Left ventricle myocardium inferior (tissue), 1 donor: ENCODE measurements at regions not wholly inside any gene's neighbourhood (a gene's known extent, or its start where the extent isn't known, plus 50 kb on each side); places are given as distances from the start of the nearest gene placed in this dataset.

Experiments
- DNase-seq: peaks from one replicate; pipeline ENCODE4 v3.0.0-alpha.2; 2020
- H3K27ac ChIP-seq: fragments of 200-600 bp; replicated peaks from 2 replicates; pipeline ENCODE4 v1.8.0; 2021
- H3K27me3 ChIP-seq: fragments of 200-600 bp; 2 replicates; pipeline ENCODE4 v1.8.0; 2021; ENCODE audit warnings: low read depth
- H3K36me3 ChIP-seq: fragments of 200-600 bp; 2 replicates; pipeline ENCODE4 v1.8.0; 2021
- H3K4me1 ChIP-seq: fragments of 200-600 bp; 2 replicates; pipeline ENCODE4 v1.8.0; 2021
- H3K4me3 ChIP-seq: fragments of 200-600 bp; 2 replicates; pipeline ENCODE4 v1.8.0; 2021; ENCODE audit warnings: mild to moderate bottlenecking, moderate library complexity
- H3K9me3 ChIP-seq: fragments of 200-600 bp; replicated peaks from 2 replicates; pipeline ENCODE4 v1.8.0; 2021
- CTCF ChIP-seq: fragments of 200-600 bp; IDR thresholded peaks from 2 replicates; pipeline ENCODE4 v1.8.0; 2021; ENCODE audit warnings: antibody characterized with exemption, mild to moderate bottlenecking, borderline replicate concordance
- intact Hi-C: fragments of 100-400 bp; cut with micrococcal nuclease; formaldehyde crosslinking; loops from one replicate; pipeline ENCODE4 v1.11.0; 2022
- donor health status: DM: no; HTN: yes; CAD: no; lungs with severe emphysema.

DNA sequence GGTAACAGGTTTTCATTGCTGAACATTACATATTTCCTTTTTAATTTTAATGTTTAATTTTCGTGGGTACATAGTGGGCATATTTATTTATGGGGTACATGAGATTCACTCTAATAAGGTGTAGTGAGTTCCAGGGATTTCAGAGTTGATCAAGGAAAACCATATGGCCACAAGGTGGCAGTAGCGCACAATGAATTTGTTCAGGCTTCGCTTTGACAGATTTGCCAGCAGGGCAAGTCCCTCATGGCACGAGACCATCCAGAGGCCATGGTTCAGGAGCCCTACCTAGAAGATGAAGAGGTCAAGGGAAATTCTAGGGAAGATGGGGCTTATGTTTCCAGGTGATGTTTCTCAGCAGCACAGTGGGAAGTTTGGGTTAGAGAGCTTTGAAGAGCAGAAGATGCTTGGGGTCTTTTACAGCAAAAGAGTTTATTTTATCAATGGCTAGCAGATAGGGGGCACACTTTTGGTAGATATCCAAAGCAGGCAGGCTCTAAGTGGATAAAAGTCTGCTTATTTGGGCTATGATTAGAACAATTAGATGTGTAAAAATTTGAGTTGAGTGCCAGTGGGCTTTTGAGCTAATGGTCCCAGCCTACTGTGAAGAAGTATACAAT is 1004.4 kb downstream of the AACS start:
- Histone ChIP-seq H3K9me3 (peaks cover 38% of the 10 kb centered on the region), H3K4me3 (no peak overlapping the region), H3K27ac (no peak overlapping the region), H3K4me1 (no peaks in the 10 kb centered on the region), H3K27me3 (peaks cover 7% of the 10 kb centered on the region), H3K36me3 (no peaks in the 10 kb centered on the region)
- intact Hi-C loops, result no loop called here
- DNase-seq, result no peak
- peak; percentile 57 for TF ChIP-seq CTCF

- Histone ChIP-seq H3K27ac (no peak overlapping the region), H3K9me3 (peaks cover 3% of the 10 kb centered on the region), H3K4me1 (peaks cover 6% of the 10 kb centered on the region), H3K4me3 (no peak overlapping the region), H3K27me3 (peaks cover 6% of the 10 kb centered on the region), H3K36me3 (no peaks in the 10 kb centered on the region)
- DNase-seq, result no peak
- intact Hi-C loops, result no loop called here
- no peak for TF ChIP-seq CTCF
Measured at GRCh38 chr12:126076515-126076914, 1011.3 kb downstream of the AACS start.

- Histone ChIP-seq H3K27me3 (peaks cover 20% of the 10 kb centered on the region), H3K4me1 (no peaks in the 10 kb centered on the region), H3K27ac (no peak overlapping the region), H3K4me3 (no peak overlapping the region), H3K9me3 (peaks cover 7% of the 10 kb centered on the region), H3K36me3 (no peaks in the 10 kb centered on the region)
- DNase-seq, result no peak
- intact Hi-C loops, result no loop called here
- TF ChIP-seq CTCF, result no peak
Measured at GRCh38 chr12:126083926-126084325, 1018.7 kb downstream of the AACS start.

- peaks cover 20% of the 10 kb centered on the region for H3K27me3 ChIP-seq
- no peaks in the 10 kb centered on the region for H3K4me1 ChIP-seq
- no peak for DNase-seq
- TF ChIP-seq CTCF, result no peak
- intact Hi-C loops, result no loop called here
- H3K27ac ChIP-seq, result no peak overlapping the region
- peaks cover 12% of the 10 kb centered on the region for H3K9me3 ChIP-seq
- H3K4me3 ChIP-seq, result no peak overlapping the region
- no peaks in the 10 kb centered on the region for H3K36me3 ChIP-seq
Measured at GRCh38 chr12:126084480-126084879, 1019.2 kb downstream of the AACS start.

GRCh38 chr12:126086242-126086641 is 1021.0 kb downstream of the AACS start:
- Histone ChIP-seq H3K27me3 (peaks cover 26% of the 10 kb centered on the region), H3K9me3 (peaks cover 20% of the 10 kb centered on the region), H3K36me3 (no peaks in the 10 kb centered on the region), H3K4me3 (no peak overlapping the region), H3K27ac (no peak overlapping the region), H3K4me1 (no peaks in the 10 kb centered on the region)
- intact Hi-C loops, result no loop called here
- DNase-seq, result no peak
- no peak for TF ChIP-seq CTCF
